ENCODE measurements at regions not wholly inside any gene's neighbourhood (a gene's known extent, or its start where the extent isn't known, plus 50 kb on each side); places are given as distances from the start of the nearest gene placed in this dataset.

- no peak for TF ChIP-seq CTCF (IDR thresholded peaks at IDR 0.05; ENCODE audit: insufficient read depth, low read depth, low read length)
- H3K27me3 ChIP-seq (ENCODE audit: control insufficient read depth, insufficient read depth, low read length) = no peaks in the 10 kb centered on the region
- no peak overlapping the region for H3K4me3 ChIP-seq (ENCODE audit: low read depth, low read length)
- no peak for DNase-seq (ENCODE audit: low read depth)
- POLR2A ChIA-PET = no interaction called here
- CTCF ChIA-PET = no interaction called here
- H3K36me3 ChIP-seq (ENCODE audit: control insufficient read depth, insufficient read depth, low read length) = no peaks in the 10 kb centered on the region
Measured at GRCh38 chrX:39802354-39802753, 295.4 kb downstream of the BCOR start.

DNA sequence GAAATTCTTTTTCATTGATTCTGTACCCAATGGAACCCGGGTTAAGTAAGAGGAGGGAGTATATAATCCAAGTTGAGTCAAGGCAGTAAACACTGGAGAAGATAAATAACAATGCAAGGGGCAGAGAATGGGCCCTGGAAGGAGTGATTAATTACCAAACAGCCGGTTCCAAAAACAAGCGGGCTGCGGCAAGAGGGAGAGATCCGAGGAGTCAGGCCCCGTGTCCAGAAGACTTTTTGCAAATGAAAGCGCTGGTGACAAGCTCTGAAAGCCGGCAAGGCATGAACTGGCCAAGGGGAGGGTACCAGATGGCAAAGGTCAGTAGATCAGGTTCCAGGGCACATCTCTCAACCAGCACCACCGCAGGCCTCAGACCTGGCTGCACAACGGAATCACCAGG lies 294.9 kb downstream of the BCOR start:
- TF ChIP-seq CTCF (IDR thresholded peaks at IDR 0.05; ENCODE audit: insufficient read depth, low read depth, low read length) = no peak
- DNase-seq (ENCODE audit: low read depth) = no peak
- Histone ChIP-seq H3K36me3 (ENCODE audit: control insufficient read depth, insufficient read depth, low read length) (no peaks in the 10 kb centered on the region), H3K27me3 (ENCODE audit: control insufficient read depth, insufficient read depth, low read length) (no peaks in the 10 kb centered on the region), H3K4me3 (ENCODE audit: low read depth, low read length) (no peak overlapping the region)
- ChIA-PET CTCF (no interaction called here), POLR2A (no interaction called here)

DNA sequence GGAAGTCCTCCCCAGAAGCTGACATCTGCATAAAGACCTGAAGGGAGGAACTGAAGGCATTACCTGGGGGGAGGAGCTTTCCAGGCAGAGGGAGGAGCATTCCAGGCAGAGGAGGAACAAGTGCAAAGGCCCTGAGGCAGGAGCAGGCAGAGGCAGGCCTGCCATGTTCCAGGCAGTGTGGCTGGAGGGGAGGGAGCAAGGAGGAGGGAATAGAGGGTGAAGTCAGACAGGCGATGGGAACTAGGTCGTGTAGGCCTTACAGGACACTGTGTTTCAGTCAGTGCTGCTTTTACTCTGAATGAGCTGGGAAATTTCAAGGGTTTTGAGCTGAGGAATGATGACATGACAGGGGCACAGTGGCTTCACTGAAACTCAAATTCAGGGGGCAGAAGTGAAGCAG lies 292.7 kb downstream of the BCOR start:
- no peaks in the 10 kb centered on the region for H3K27me3 ChIP-seq (ENCODE audit: control insufficient read depth, insufficient read depth, low read length)
- CTCF ChIA-PET = interaction anchor here (1.1 kb wide), 1 partner anchor 9 kb away, joined by 3 read pairs; no protein-coding TSS in a partner anchor
- POLR2A ChIA-PET = no interaction called here
- H3K4me3 ChIP-seq (ENCODE audit: low read depth, low read length) = no peak overlapping the region
- TF ChIP-seq CTCF (IDR thresholded peaks at IDR 0.05; ENCODE audit: insufficient read depth, low read depth, low read length) = no peak
- H3K36me3 ChIP-seq (ENCODE audit: control insufficient read depth, insufficient read depth, low read length) = no peaks in the 10 kb centered on the region
- DNase-seq (ENCODE audit: low read depth) = no peak

DNA sequence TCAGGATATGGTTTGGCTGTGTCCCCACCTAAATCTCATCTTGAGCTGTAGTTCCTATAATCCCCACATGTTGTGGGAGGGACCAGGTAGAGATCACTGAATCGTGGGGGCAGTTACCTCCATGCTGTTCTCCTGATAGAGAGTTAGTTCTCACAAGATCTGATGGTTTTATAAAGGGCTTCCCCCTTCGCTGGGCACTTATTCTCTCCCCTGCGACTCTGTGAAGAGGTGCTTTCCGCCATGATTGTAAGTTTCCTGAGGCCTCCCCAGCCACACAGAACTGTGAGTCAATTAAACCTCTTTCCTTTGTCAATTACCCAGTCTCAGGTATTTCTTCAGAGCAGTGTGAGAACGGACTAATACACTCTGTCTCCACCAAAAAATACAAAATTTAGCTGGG lies 291.9 kb downstream of the BCOR start:
- Histone ChIP-seq H3K27me3 (ENCODE audit: control insufficient read depth, insufficient read depth, low read length) (no peaks in the 10 kb centered on the region), H3K36me3 (ENCODE audit: control insufficient read depth, insufficient read depth, low read length) (no peaks in the 10 kb centered on the region), H3K4me3 (ENCODE audit: low read depth, low read length) (no peak overlapping the region)
- DNase-seq (ENCODE audit: low read depth) = no peak
- no peak for TF ChIP-seq CTCF (IDR thresholded peaks at IDR 0.05; ENCODE audit: insufficient read depth, low read depth, low read length)
- POLR2A ChIA-PET = no interaction called here
- CTCF ChIA-PET = no interaction called here

DNA sequence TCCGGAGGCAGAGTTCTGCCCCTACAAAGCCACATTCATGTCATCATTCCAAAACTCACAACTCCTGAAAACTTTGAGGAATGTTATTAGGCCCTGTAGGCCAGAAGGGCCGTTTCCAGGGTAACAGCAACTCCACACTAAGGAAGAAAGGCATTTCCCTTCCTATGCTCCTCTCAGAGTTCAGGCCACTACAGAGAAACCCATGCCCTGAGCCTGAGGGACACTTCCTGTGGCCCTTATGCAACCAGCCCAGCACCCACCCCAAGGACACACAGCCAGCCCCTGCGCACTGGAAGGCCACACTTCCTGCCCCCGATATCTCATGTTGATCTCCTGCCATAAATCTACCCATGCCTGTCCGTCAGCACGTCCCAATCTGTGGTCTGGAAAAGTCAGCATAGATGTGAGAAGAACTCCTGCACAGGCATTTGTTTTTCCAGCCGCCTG lies 289.3 kb downstream of the BCOR start:
- POLR2A ChIA-PET = no interaction called here
- no peaks in the 10 kb centered on the region for H3K27me3 ChIP-seq (ENCODE audit: control insufficient read depth, insufficient read depth, low read length)
- TF ChIP-seq CTCF (IDR thresholded peaks at IDR 0.05; ENCODE audit: insufficient read depth, low read depth, low read length) = no peak
- no peaks in the 10 kb centered on the region for H3K36me3 ChIP-seq (ENCODE audit: control insufficient read depth, insufficient read depth, low read length)
- CTCF ChIA-PET = interaction anchor here (1.2 kb wide), 1 partner anchor 79 kb away, joined by 3 read pairs; no protein-coding TSS in a partner anchor
- peak; percentile 72 for DNase-seq (ENCODE audit: low read depth)
- no peak overlapping the region for H3K4me3 ChIP-seq (ENCODE audit: low read depth, low read length)

Data from BJ (cell line).